ENCODE measurements at regions not wholly inside any gene's neighbourhood (a gene's known extent, or its start where the extent isn't known, plus 50 kb on each side); places are given as distances from the start of the nearest gene placed in this dataset.

DNA sequence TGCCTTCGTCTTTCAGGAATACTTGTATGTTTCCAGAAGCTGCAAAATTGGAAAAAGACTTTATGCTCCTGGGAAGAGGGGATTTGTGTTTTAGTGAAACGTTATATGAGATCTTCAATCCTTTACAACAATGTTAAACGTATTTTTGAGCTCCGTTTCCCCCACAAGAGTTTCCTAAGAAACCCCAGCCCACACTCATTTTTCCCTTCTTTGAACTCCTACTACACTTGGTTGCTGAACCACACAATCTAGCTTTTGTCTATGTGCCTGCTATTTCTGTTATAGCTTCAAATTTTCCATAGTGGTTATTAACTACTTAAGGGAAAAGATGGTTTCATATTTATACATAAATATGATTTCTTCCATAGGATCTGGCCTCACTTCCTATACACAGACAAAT lies 238.6 kb upstream of the ACTBL2 start:
- no peak for TF ChIP-seq CTCF (IDR thresholded peaks at IDR 0.05)
- TF ChIP-seq POLR2A (IDR thresholded peaks at IDR 0.05), result no peak
